GM12878 (cell line): ENCODE measurements at regions not wholly inside any gene's neighbourhood (a gene's known extent, or its start where the extent isn't known, plus 50 kb on each side); places are given as distances from the start of the nearest gene placed in this dataset.

Experiments
- ATAC-seq: fragments of 200-7000 bp; cut with Tn5 transposase; 3 replicates; pipeline ENCODE4 v1.9.1; 2020; ENCODE audit warnings: mild to moderate bottlenecking, moderate library complexity
- BruUV-seq: library from RNA; stranded (reverse); fragments of 400-500 nt; replicated peaks from 2 replicates; lab custom pipeline; 2021; lab: Mats Ljungman, UMichigan
- CTCF ChIA-PET: fragments of 300-600 bp; sonication (Branson Sonifier 250); formaldehyde crosslinking; extraction: SDS; loops from one replicate; lab custom pipeline; 2021; ENCODE audit warnings: inconsistent platforms; lab: Yijun Ruan, JAX
- POLR2A ChIA-PET: fragments of 350-600 bp; formaldehyde crosslinking; extraction: SDS; loops from one replicate; lab custom pipeline; 2021; ENCODE audit warnings: inconsistent platforms; lab: Charles Lee
- RAD21 ChIA-PET: fragments of 300-600 bp; sonication (Branson Sonifier 250); formaldehyde crosslinking; loops from one replicate; lab custom pipeline; 2023; ENCODE audit warnings: antibody characterized with exemption; ENCODE audit not compliant: unreplicated experiment; lab: Charles Lee
- SMC1A ChIA-PET: fragments of 300-600 bp; sonication (Branson Sonifier 250); formaldehyde crosslinking; loops from one replicate; lab custom pipeline; 2023; ENCODE audit not compliant: unreplicated experiment, uncharacterized antibody; lab: Charles Lee
- DNase-seq: peaks from one replicate; pipeline ENCODE4 v3.0.0-alpha.2; 2011; ENCODE audit warnings: low read depth, low spot score
- FAIRE-seq: peaks from 3 replicates; lab custom pipeline; 2011; peaks lifted over from hg19 to GRCh38; lab: Jason Lieb, UNC
- H2AFZ ChIP-seq: 2 replicates; pipeline ENCODE4 v1.6.0; 2011; ENCODE audit warnings: low read depth, low read length, control low read depth; ENCODE audit not compliant: control insufficient read depth
- H3K27ac ChIP-seq: 2 replicates; pipeline ENCODE4 v1.5.1; 2011; ENCODE audit warnings: control low read depth; ENCODE audit not compliant: control insufficient read depth, insufficient read depth
- H3K27me3 ChIP-seq, 2 experiments: replicated peaks in 1 of 2; 2 replicates each; pipeline versions ENCODE4 v1.6.0 to v1.6.1; 2011; ENCODE audit warnings: low read length in 1 of 2; ENCODE audit not compliant: control insufficient read depth in 2 of 2, insufficient read depth in 2 of 2
- H3K36me3 ChIP-seq, 2 experiments: 2 replicates each; pipeline ENCODE4 v1.5.1; 2011; ENCODE audit warnings: low read length in 1 of 2; ENCODE audit not compliant: control insufficient read depth in 2 of 2, insufficient read depth in 2 of 2
- H3K4me1 ChIP-seq: 2 replicates; pipeline ENCODE4 v1.6.1; 2011; ENCODE audit warnings: mild to moderate bottlenecking, low read length, moderate library complexity, mixed read lengths; ENCODE audit not compliant: control insufficient read depth, insufficient read depth
- H3K4me2 ChIP-seq: 2 replicates; pipeline ENCODE4 v1.6.0; 2011; ENCODE audit warnings: control low read depth; ENCODE audit not compliant: control insufficient read depth, insufficient read depth
- H3K4me3 ChIP-seq: fragments of 200-600 bp; sonication (generic); 2 replicates; pipeline ENCODE4 v1.5.1; 2016
- H3K79me2 ChIP-seq: 2 replicates; pipeline ENCODE4 v1.6.0; 2011; ENCODE audit warnings: low read length; ENCODE audit not compliant: control insufficient read depth, insufficient read depth
- H3K9ac ChIP-seq: 2 replicates; pipeline ENCODE4 v1.8.0; 2011; ENCODE audit warnings: low read length, control low read depth, mixed read lengths; ENCODE audit not compliant: control insufficient read depth, insufficient read depth
- H3K9me3 ChIP-seq: replicated peaks from 3 replicates; pipeline ENCODE4 v1.5.1; 2011; ENCODE audit warnings: mild to moderate bottlenecking, low read length; ENCODE audit not compliant: control insufficient read depth, insufficient read depth
- H4K20me1 ChIP-seq: 2 replicates; pipeline ENCODE4 v1.6.0; 2011; ENCODE audit not compliant: control insufficient read depth, insufficient read depth
- BCLAF1 ChIP-seq: fragments of 450-650 bp; IDR thresholded peaks from 2 replicates; pipeline ENCODE4 v1.6.1; 2017; ENCODE audit warnings: antibody characterized with exemption, mild to moderate bottlenecking, moderate library complexity
- BMI1 ChIP-seq: fragments of 450-650 bp; IDR thresholded peaks from 2 replicates; pipeline ENCODE4 v1.6.1; 2016; ENCODE audit warnings: mild to moderate bottlenecking, moderate library complexity, borderline replicate concordance
- FOXK2 ChIP-seq: fragments of 450-650 bp; IDR thresholded peaks from 2 replicates; pipeline ENCODE4 v1.6.1; 2017; ENCODE audit warnings: mild to moderate bottlenecking, moderate library complexity
- GABPA ChIP-seq: IDR thresholded peaks from 2 replicates; pipeline ENCODE4 v1.6.1; 2014; ENCODE audit warnings: antibody characterized with exemption, low read depth, mild to moderate bottlenecking, inconsistent platforms
- NBN ChIP-seq: fragments of 450-650 bp; IDR thresholded peaks from 2 replicates; pipeline ENCODE4 v1.6.1; 2016
- NFIC ChIP-seq: IDR thresholded peaks from 2 replicates; pipeline ENCODE4 v1.6.1; 2012; ENCODE audit warnings: low read depth, mild to moderate bottlenecking, inconsistent platforms, low read length, moderate library complexity
- NFYA ChIP-seq: IDR thresholded peaks from 2 replicates; pipeline ENCODE4 v1.6.1; 2011; ENCODE audit warnings: low read depth, mild to moderate bottlenecking, low read length, improper control_type of control experiment, borderline replicate concordance
- NRF1 ChIP-seq: conservative IDR thresholded peaks from 2 replicates; pipeline ENCODE4 v1.6.1; 2011; ENCODE audit warnings: mild to moderate bottlenecking, low read depth, low read length, improper control_type of control experiment
- RUNX3 ChIP-seq: IDR thresholded peaks from 2 replicates; pipeline ENCODE4 v1.6.1; 2012; ENCODE audit warnings: low read length, inconsistent platforms
- STAT3 ChIP-seq: IDR thresholded peaks from 2 replicates; pipeline ENCODE4 v1.6.1; 2011; ENCODE audit warnings: low read depth, low read length, improper control_type of control experiment
- SUZ12 ChIP-seq: fragments of 200-600 bp; sonication (generic); IDR thresholded peaks from one replicate; pipeline ENCODE4 v1.6.1; 2018; ENCODE audit warnings: antibody characterized with exemption, mild to moderate bottlenecking; ENCODE audit not compliant: unreplicated experiment
- ZBED1 ChIP-seq: IDR thresholded peaks from 2 replicates; pipeline ENCODE4 v1.6.1; 2016; ENCODE audit warnings: borderline replicate concordance
- ZNF24 ChIP-seq: fragments of 450-650 bp; IDR thresholded peaks from 2 replicates; pipeline ENCODE4 v1.6.1; 2017; ENCODE audit warnings: antibody characterized with exemption, mild to moderate bottlenecking
- WGBS: methylation state at CpG from one replicate; pipeline ENCODE4 v1.1.6; 2016; ENCODE audit warnings: low lambda C conversion rate; ENCODE audit not compliant: insufficient replicate concordance, insufficient coverage; ENCODE audit errors: missing lambda C conversion rate; 5-methylcytosine and 5-hydroxymethylcytosine counted together
- in situ Hi-C: fragments of 300-500 bp; cut with MboI; formaldehyde crosslinking; loops from 9 replicates; pipeline ENCODE4 v1.14.3; 2018; ENCODE audit warnings: mixed read lengths
- intact Hi-C: fragments of 100-400 bp; cut with micrococcal nuclease; formaldehyde crosslinking; loops from one replicate; pipeline ENCODE4 v1.14.2; 2022; ENCODE audit not compliant: unreplicated experiment
- TF ChIP-seq, protein P1 (sequence below): fragments of 450-650 bp; IDR thresholded peaks from 2 replicates; pipeline ENCODE4 v1.6.1; 2017; ENCODE audit warnings: mild to moderate bottlenecking, low read depth, inconsistent platforms; ENCODE audit not compliant: poor library complexity, severe bottlenecking
- TF ChIP-seq, protein P2 (sequence below): IDR thresholded peaks from 2 replicates; pipeline ENCODE4 v1.6.1; 2012; ENCODE audit warnings: low read length, inconsistent platforms
- TF ChIP-seq, protein P3 (sequence below): IDR thresholded peaks from 2 replicates; pipeline ENCODE4 v1.6.1; 2012; ENCODE audit warnings: low read depth, low read length, improper control_type of control experiment
- TF ChIP-seq, protein P4 (sequence below): IDR thresholded peaks from 2 replicates; pipeline ENCODE4 v1.6.1; 2011; ENCODE audit warnings: mild to moderate bottlenecking, low read depth, low read length, moderate library complexity; ENCODE audit not compliant: insufficient replicate concordance

DNA sequence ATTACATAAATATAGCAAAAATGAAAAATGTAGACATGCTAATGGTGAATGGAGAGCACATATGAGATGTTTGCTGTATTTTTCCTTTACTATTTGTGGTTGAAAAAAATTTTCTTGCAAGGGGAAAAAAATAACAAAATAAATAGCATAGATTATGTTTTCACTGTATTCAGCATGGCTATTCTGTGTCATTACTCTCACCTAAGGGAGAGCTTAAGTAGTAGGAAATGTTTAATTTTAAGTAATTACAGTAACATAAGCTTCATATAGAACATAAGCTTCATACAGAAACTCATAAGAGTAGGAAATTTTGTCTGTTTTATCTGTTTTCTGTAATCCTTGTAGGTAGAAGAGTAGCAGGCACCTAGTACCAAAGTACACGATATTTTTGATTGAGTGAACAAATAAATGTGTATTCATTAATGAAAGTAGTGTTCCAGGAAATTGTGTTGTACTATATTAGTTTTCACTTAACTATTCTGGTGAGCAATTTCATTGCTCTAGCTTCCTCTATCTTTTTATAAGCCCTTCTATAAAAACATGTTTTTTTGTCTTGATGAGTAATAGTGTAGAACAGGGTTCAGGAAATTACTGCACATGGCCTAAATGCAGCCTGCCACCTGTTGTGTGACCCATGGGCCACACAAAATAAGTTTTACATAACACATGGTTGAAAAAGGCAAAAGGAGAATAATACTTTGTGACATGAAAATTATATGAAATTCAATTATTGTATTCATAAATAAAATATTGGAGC lies 1025.0 kb upstream of the CDH10 start:
- intact Hi-C loops (no loop called here), in situ Hi-C loops (no loop called here)
- no peaks in the 10 kb centered on the region for H4K20me1 ChIP-seq
- ATAC-seq (no peak), DNase-seq (no peak), FAIRE-seq (no peak)
- H3K9me3 ChIP-seq = no peaks in the 10 kb centered on the region
- no TSS peak for BruUV-seq
- no peaks in the 10 kb centered on the region for H3K79me2 ChIP-seq
- H3K4me2 ChIP-seq = no peak overlapping the region
- H2AFZ ChIP-seq = no peak overlapping the region
- no peak overlapping the region for H3K4me3 ChIP-seq
- ChIA-PET RAD21 (no interaction called here), SMC1A (no interaction called here), CTCF (no interaction called here), POLR2A (no interaction called here)
- no peaks in the 10 kb centered on the region for H3K36me3 ChIP-seq
- no peak overlapping the region for H3K27ac ChIP-seq
- no peak overlapping the region for H3K9ac ChIP-seq
- H3K4me1 ChIP-seq = no peaks in the 10 kb centered on the region
- 0% methylated on average over 1 of the region's 1 CpG for WGBS
- H3K27me3 ChIP-seq = no peaks in the 10 kb centered on the region
- TF ChIP-seq, protein P1, sequence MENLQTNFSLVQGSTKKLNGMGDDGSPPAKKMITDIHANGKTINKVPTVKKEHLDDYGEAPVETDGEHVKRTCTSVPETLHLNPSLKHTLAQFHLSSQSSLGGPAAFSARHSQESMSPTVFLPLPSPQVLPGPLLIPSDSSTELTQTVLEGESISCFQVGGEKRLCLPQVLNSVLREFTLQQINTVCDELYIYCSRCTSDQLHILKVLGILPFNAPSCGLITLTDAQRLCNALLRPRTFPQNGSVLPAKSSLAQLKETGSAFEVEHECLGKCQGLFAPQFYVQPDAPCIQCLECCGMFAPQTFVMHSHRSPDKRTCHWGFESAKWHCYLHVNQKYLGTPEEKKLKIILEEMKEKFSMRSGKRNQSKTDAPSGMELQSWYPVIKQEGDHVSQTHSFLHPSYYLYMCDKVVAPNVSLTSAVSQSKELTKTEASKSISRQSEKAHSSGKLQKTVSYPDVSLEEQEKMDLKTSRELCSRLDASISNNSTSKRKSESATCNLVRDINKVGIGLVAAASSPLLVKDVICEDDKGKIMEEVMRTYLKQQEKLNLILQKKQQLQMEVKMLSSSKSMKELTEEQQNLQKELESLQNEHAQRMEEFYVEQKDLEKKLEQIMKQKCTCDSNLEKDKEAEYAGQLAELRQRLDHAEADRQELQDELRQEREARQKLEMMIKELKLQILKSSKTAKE = no peak
- TF ChIP-seq RUNX3 = no peak
- TF ChIP-seq, protein P2, sequence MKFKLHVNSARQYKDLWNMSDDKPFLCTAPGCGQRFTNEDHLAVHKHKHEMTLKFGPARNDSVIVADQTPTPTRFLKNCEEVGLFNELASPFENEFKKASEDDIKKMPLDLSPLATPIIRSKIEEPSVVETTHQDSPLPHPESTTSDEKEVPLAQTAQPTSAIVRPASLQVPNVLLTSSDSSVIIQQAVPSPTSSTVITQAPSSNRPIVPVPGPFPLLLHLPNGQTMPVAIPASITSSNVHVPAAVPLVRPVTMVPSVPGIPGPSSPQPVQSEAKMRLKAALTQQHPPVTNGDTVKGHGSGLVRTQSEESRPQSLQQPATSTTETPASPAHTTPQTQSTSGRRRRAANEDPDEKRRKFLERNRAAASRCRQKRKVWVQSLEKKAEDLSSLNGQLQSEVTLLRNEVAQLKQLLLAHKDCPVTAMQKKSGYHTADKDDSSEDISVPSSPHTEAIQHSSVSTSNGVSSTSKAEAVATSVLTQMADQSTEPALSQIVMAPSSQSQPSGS = no peak
- TF ChIP-seq, protein P3, sequence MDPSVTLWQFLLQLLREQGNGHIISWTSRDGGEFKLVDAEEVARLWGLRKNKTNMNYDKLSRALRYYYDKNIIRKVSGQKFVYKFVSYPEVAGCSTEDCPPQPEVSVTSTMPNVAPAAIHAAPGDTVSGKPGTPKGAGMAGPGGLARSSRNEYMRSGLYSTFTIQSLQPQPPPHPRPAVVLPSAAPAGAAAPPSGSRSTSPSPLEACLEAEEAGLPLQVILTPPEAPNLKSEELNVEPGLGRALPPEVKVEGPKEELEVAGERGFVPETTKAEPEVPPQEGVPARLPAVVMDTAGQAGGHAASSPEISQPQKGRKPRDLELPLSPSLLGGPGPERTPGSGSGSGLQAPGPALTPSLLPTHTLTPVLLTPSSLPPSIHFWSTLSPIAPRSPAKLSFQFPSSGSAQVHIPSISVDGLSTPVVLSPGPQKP = no peak
- no peak for TF ChIP-seq ZNF24
- TF ChIP-seq SUZ12 = no peak
- TF ChIP-seq BMI1 = no peak
- TF ChIP-seq NRF1 = no peak
- no peak for TF ChIP-seq NFIC
- no peak for TF ChIP-seq FOXK2
- no peak for TF ChIP-seq STAT3
- no peak for TF ChIP-seq BCLAF1
- no peak for TF ChIP-seq GABPA
- no peak for TF ChIP-seq NFYA
- TF ChIP-seq, protein P4, sequence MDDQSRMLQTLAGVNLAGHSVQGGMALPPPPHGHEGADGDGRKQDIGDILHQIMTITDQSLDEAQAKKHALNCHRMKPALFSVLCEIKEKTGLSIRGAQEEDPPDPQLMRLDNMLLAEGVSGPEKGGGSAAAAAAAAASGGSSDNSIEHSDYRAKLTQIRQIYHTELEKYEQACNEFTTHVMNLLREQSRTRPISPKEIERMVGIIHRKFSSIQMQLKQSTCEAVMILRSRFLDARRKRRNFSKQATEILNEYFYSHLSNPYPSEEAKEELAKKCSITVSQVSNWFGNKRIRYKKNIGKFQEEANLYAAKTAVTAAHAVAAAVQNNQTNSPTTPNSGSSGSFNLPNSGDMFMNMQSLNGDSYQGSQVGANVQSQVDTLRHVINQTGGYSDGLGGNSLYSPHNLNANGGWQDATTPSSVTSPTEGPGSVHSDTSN = no peak
- no peak for TF ChIP-seq ZBED1
- TF ChIP-seq NBN = no peak
